ENCODE measurements at regions not wholly inside any gene's neighbourhood (a gene's known extent, or its start where the extent isn't known, plus 50 kb on each side); places are given as distances from the start of the nearest gene placed in this dataset.

DNA sequence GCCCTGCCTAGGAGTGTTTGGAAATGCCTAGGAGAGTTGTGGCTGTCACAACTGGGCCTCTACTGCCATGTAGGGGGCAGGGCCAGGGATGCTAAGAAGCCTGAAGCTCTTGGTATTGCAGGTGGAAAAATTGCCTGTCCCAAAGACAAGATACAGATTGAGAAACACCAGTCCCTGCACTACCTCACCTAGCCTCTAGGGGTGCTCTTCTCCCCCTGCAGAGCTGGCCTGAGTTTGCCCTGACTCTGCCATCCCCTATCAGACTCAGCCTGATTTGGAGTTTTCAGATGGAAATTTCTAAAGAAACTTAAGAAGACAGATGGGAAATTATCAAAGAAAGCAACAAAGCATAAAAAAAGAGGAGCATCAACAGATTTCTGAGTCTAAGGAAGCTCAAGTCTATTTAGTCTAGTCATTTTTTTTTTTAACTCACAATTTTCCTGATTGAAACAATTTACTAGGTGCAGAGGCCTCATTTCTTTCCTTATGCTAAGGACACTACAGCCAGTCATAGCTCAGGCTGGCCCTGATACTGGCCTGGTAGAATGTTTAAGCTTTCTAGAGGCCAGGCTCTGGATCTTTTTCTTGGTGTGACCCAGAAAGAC lies 61.4 kb upstream of the LRRN2 start:
- H2AFZ ChIP-seq (ENCODE audit: insufficient read depth, low read depth, low read length, poor library complexity, severe bottlenecking), result no peak overlapping the region
- H3K36me3 ChIP-seq (replicated peaks in 1 of 2; ENCODE audit: control extremely low read depth in 1 of 2, control insufficient read depth in 1 of 2, extremely low read depth in 1 of 2, insufficient read depth in 2 of 2, low read length in 1 of 2), result no peaks in the 10 kb centered on the region
- CTCF ChIA-PET, result interaction anchor here (0.7 to 3.1 kb wide), 20 partner anchors 9 to 1669 kb away, joined by 3 to 15 read pairs (median 4); no protein-coding TSS in a partner anchor
- H3K4me1 ChIP-seq (ENCODE audit: control insufficient read depth in 2 of 2, insufficient read depth in 2 of 2, low read length in 2 of 2), result no peaks in the 10 kb centered on the region
- H3K27me3 ChIP-seq (replicated peaks in 1 of 4; ENCODE audit: control extremely low read depth in 1 of 4, control insufficient read depth in 3 of 4, insufficient read depth in 4 of 4, low read length in 3 of 4), result peaks cover 0 to 17% (median 1%) of the 10 kb centered on the region in 4 experiments
- peak; percentile 96 for TF ChIP-seq CTCF (IDR thresholded peaks at IDR 0.05)
- no peak for TF ChIP-seq EZH2 (IDR thresholded peaks at IDR 0.05; ENCODE audit: borderline replicate concordance, insufficient read depth, low read depth, low read length, poor library complexity, severe bottlenecking)
- intact Hi-C loops (cut with micrococcal nuclease), result no loop called here
- H3K27me3 Mint-ChIP-seq, result peaks cover 33% of the 10 kb centered on the region
- H3K4me2 ChIP-seq (replicated peaks; ENCODE audit: low read depth, low read length, poor library complexity, severe bottlenecking), result no peak overlapping the region
- H3K4me1 Mint-ChIP-seq, result no peaks in the 10 kb centered on the region
- no peaks in the 10 kb centered on the region for H4K20me1 ChIP-seq (ENCODE audit: control insufficient read depth, insufficient read depth, low read length, poor library complexity, severe bottlenecking)
- no peak overlapping the region for H3K4me3 ChIP-seq (ENCODE audit: control extremely low read depth in 1 of 5, extremely low read depth in 1 of 5, insufficient read depth in 1 of 5, low read depth in 2 of 5, low read length in 4 of 5)
- H3K9me3 ChIP-seq (ENCODE audit: control extremely low read depth in 1 of 3, control insufficient read depth in 2 of 3, insufficient read depth in 1 of 3, low read length in 2 of 3), result no peaks in the 10 kb centered on the region
- DNase-seq (peak; percentile 69), ATAC-seq (ENCODE audit: low read depth) (peak; percentile 88)
- no peaks in the 10 kb centered on the region for H3K9me3 Mint-ChIP-seq (ENCODE audit: insufficient read depth)
- no peaks in the 10 kb centered on the region for H3K79me2 ChIP-seq (ENCODE audit: control insufficient read depth, insufficient read depth, low read length)
- H3K27ac Mint-ChIP-seq, result no peak overlapping the region
- no peak overlapping the region for H3K9ac ChIP-seq (ENCODE audit: low read length)
- H3K27ac ChIP-seq (ENCODE audit: low read length in 2 of 2), result no peak overlapping the region
- H3K4me3 Mint-ChIP-seq, result no peak overlapping the region
- POLR2A ChIA-PET, result no interaction called here

GRCh38 chr1:204751480-204751879 lies 65.9 kb upstream of the LRRN2 start:
- Histone ChIP-seq H3K4me1 (ENCODE audit: control insufficient read depth in 2 of 2, insufficient read depth in 2 of 2, low read length in 2 of 2) (no peaks in the 10 kb centered on the region), H3K9me3 (ENCODE audit: control extremely low read depth in 1 of 3, control insufficient read depth in 2 of 3, insufficient read depth in 1 of 3, low read length in 2 of 3) (no peaks in the 10 kb centered on the region), H3K9ac (ENCODE audit: low read length) (no peak overlapping the region), H3K4me3 (ENCODE audit: control extremely low read depth in 1 of 5, extremely low read depth in 1 of 5, insufficient read depth in 1 of 5, low read depth in 2 of 5, low read length in 4 of 5) (no peak overlapping the region), H3K4me2 (replicated peaks; ENCODE audit: low read depth, low read length, poor library complexity, severe bottlenecking) (no peak overlapping the region), H3K79me2 (ENCODE audit: control insufficient read depth, insufficient read depth, low read length) (no peaks in the 10 kb centered on the region), H4K20me1 (ENCODE audit: control insufficient read depth, insufficient read depth, low read length, poor library complexity, severe bottlenecking) (no peaks in the 10 kb centered on the region), H2AFZ (ENCODE audit: insufficient read depth, low read depth, low read length, poor library complexity, severe bottlenecking) (no peak overlapping the region), H3K27me3 (replicated peaks in 1 of 4; ENCODE audit: control extremely low read depth in 1 of 4, control insufficient read depth in 3 of 4, insufficient read depth in 4 of 4, low read length in 3 of 4) (peaks cover 0 to 14% (median 0%) of the 10 kb centered on the region in 4 experiments), H3K27ac (ENCODE audit: low read length in 2 of 2) (no peak overlapping the region), H3K36me3 (replicated peaks in 1 of 2; ENCODE audit: control extremely low read depth in 1 of 2, control insufficient read depth in 1 of 2, extremely low read depth in 1 of 2, insufficient read depth in 2 of 2, low read length in 1 of 2) (no peaks in the 10 kb centered on the region)
- no peak for TF ChIP-seq CTCF (IDR thresholded peaks at IDR 0.05)
- no peak for TF ChIP-seq EZH2 (IDR thresholded peaks at IDR 0.05; ENCODE audit: borderline replicate concordance, insufficient read depth, low read depth, low read length, poor library complexity, severe bottlenecking)
- intact Hi-C loops (cut with micrococcal nuclease), result no loop called here
- Mint-ChIP-seq H3K27me3 (peaks cover 30% of the 10 kb centered on the region), H3K9me3 (ENCODE audit: insufficient read depth) (no peaks in the 10 kb centered on the region), H3K27ac (no peak overlapping the region), H3K4me3 (no peak overlapping the region), H3K4me1 (no peaks in the 10 kb centered on the region)
- no peak for DNase-seq
- ChIA-PET POLR2A (no interaction called here), CTCF (interaction anchor here (0.5 to 2.6 kb wide), 2 partner anchors 13 to 1660 kb away, joined by 5 to 9 read pairs; no protein-coding TSS in a partner anchor)
- no peak for ATAC-seq (ENCODE audit: low read depth)
- 89% methylated on average over 3 of the region's 6 CpGs for WGBS (ENCODE audit: insufficient coverage)

Measured in B cell (primary cell).